ENCODE measurements at regions not wholly inside any gene's neighbourhood (a gene's known extent, or its start where the extent isn't known, plus 50 kb on each side); places are given as distances from the start of the nearest gene placed in this dataset.

DNA sequence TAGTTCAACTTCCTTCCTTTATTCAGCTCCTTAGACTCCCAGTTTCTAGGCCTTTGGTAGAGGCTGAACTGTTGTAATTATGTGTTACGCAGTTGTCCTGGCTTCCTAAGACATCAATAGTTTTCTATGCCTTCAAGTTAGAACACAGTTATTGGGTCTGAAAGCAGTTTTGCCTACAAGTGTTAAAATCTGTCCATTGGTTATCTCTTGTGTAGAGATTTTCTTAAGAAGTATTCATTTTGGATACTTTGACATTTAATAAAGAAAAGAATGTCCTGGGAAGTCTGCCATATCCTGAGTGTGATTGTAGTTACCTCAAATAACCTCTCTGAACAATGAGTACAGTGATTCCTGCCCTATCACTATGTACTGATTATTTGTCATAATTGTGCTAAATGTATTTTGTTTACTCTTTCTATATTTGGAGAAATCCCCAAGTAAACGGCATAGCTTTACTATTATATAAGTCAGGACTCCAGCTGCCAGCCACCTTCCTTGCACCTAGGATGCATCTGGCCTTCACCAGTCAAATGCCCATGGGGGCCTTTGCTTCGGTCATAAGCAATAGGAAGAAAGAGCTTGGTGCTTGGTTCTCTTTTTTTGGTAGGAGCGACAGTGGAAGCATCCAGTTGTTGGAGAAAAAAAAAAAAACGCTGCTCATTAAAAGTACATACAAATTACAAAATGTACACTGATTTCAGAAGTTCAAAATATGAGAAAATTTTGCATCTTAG, 449.5 kb upstream of the PKDCC start:
- no peak for DNase-seq (ENCODE audit: low spot score)

GRCh38 chr2:41600460-41600859, 447.4 kb upstream of the PKDCC start:
- DNase-seq (ENCODE audit: low spot score) = no peak

DNA sequence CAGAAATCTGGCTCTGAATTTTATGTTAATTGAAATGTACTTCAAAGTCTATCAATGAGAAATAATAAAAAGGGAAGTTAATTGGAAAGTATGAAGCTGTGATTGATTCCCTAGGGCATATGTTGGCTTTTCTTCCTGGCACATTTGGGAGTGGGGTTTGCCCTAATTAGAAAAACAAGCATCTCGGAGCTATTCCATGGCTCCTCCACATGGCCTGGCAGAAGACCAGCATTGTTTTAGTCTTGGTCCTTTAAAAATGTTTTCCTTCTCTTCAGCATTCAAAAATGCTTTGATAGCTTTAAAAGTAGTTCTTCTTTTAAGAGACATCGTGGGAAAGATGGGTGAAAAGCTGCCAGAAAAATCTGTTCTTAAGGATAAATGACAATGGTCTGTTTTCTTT, 445.5 kb upstream of the PKDCC start:
- no peak for DNase-seq (ENCODE audit: low spot score)

GRCh38 chr2:41605311-41605710, 442.5 kb upstream of the PKDCC start:
- no peak for DNase-seq (ENCODE audit: low spot score)

GRCh38 chr2:41605914-41606313, 441.9 kb upstream of the PKDCC start:
- DNase-seq (ENCODE audit: low spot score) = no peak

GRCh38 chr2:41610501-41611190, 437.2 kb upstream of the PKDCC start:
- no peak for DNase-seq (ENCODE audit: low spot score)

- DNase-seq (ENCODE audit: low spot score) = no peak
Observed at GRCh38 chr2:41618754-41619153, 429.1 kb upstream of the PKDCC start.

DNA sequence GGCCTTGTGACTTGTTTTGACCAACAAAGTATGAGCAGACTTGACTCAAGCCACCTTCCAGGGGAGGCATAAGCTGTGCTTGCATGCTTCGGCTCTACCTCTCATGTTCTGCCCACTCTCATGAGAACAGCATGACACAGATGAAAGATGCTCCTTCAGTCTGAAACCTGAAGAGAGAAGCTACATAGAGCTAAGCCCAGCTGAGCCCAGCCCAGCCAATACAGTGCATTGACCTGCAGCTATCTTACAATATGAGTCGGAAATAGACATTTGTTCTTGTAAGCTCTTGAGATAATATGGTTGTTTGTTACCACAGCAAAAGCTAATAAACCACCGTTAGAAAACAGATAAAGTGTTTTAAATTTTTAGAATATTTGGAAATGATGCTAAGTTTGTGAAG, 426.7 kb upstream of the PKDCC start:
- no peak for DNase-seq (ENCODE audit: low spot score)

DNA sequence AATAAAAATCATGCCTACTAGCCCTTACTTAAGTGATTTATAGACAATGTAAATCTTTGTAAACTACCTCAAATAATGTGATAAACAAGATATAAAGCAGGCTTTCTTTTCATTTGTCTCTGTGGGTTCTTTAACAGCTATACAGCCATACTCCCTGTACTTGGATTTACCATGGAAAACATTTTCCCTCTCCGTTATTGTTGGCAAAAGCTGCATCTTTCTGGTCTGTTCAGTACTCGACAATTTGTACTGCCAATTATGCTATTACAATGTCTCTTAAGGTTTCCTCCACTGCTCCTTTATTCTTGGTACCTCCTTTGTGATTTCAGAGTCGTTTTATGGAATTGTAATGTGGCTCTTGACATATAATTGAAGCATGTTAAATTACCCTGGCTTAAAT, 426.3 kb upstream of the PKDCC start:
- no peak for DNase-seq (ENCODE audit: low spot score)

- no peak for DNase-seq (ENCODE audit: low spot score)
Observed at GRCh38 chr2:41622301-41622700, 425.5 kb upstream of the PKDCC start.

GRCh38 chr2:41626936-41627335, 420.9 kb upstream of the PKDCC start:
- DNase-seq (ENCODE audit: low spot score) = no peak

DNA sequence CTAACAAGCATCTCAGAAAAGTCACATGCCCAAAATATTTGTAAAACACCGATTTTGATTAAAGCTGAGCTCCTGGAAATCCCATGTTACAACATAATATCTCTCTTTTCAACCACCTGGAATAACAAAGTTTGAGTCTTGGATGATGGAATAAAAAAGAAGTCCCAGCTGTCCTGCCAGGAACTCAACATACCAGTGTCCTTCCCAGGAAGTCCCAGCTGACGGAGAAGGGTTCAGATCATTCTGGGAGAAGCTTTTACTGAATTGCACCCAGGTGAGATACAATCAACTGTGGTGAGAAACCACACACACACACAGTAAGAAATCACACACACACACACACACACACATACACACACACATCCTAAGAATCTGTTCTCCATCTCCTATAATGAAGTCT, 413.1 kb upstream of the PKDCC start:
- DNase-seq (ENCODE audit: low spot score) = no peak

- no peak for DNase-seq (ENCODE audit: low spot score)
Observed at GRCh38 chr2:41644936-41645335, 402.9 kb upstream of the PKDCC start.

GRCh38 chr2:41647468-41648050, 400.3 kb upstream of the PKDCC start:
- DNase-seq (ENCODE audit: low spot score) = no peak

- DNase-seq (ENCODE audit: low spot score) = no peak
Observed at GRCh38 chr2:41657226-41657625, 390.6 kb upstream of the PKDCC start.

DNA sequence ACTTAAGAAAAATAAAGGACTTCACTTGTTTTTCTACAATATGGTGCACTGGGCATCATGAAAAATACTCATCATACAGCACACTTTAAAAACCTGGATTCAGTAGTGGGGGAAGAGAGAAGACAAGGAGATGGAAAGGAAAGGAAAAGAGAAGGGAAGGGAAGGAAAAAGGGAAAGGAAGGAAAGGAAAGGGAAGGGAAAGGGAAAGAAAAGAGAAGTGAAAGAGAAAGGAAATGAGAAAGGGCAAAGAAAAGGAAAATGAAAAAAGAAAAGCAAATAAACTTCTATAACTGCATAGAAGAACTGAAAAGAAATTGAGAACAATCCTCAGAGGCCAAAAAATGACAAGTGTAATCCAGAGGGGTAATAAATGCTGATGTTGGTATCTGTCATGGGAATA, 388.1 kb upstream of the PKDCC start:
- DNase-seq (ENCODE audit: low spot score) = no peak

DNA sequence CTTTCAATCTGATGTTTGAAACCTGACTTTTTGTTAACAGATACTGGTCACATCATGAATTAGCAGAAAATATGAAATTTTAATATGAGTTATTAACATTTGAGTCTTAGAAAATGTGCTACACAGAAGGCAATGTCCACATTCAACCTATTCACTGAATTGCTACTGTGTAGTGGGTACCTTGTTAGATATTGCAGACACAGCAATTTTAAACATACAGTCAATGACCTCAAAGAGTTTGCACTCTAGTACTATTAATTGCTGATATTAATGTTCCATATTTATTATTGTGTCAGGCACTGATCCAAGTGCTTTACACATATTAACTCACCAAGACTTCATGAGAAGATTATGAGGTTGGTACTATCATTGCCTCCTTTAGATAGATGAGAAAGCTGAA, 385.4 kb upstream of the PKDCC start:
- DNase-seq (ENCODE audit: low spot score) = no peak

- no peak for DNase-seq (ENCODE audit: low spot score)
Observed at GRCh38 chr2:41663056-41663455, 384.8 kb upstream of the PKDCC start.

- DNase-seq (ENCODE audit: low spot score) = no peak
Observed at GRCh38 chr2:41668529-41668928, 379.3 kb upstream of the PKDCC start.

DNA sequence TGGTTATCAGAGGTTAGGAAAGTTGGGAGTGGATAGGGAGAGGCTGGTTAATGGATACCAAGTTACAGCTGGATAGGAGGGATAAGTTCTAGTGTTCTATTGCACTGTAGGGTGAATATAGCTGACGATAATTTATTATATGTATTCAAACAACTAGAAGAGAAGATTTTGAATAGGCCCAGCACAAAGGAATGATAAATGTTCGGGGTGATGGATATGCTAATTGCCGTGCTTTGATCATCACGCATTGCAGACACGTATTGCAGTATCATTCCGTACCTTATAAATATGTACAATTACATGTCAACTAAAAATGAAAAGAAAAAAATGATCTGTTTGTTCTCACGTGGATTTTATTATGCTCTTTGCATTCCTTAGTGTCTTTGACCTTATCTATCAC, 369.2 kb upstream of the PKDCC start:
- no peak for DNase-seq (ENCODE audit: low spot score)

DNA sequence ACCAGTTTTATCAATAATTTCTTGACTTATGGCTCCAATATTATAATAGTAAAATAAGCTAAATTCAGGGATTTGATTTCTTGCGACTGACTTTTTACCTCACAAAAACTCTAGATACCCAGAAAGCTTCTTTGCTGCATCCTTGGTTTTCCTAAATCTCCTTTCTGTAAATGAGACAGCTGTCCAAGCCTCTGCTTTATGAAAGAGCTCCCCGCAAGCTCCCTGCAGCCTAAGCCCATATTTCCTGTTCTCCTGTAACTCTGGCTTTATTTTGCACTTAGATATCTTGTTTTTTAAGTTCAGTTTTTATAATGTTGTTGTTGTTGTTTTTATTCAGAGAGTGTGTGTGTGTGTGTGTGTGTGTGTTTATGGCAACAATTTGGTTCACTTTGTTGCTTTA, 361.7 kb upstream of the PKDCC start:
- DNase-seq (ENCODE audit: low spot score) = no peak

DNA sequence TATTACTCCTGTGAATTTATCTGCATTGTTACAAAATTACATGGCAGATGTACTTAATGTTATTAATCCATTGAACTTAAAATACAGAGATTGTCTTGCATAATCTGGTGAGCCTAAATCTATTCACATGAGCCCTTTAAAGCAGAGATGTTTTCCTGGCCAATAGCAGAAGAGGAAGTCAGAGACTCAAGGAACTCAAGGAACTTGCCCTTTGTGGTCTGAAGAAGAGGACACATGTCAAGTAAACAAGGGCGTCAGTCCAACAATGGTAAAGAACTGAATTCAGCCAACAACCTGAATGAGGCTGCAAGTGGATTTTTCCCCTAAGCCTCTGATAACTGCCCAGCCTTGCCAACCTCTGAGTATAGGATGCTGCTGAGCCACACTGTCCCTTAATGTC, 356.3 kb upstream of the PKDCC start:
- DNase-seq (ENCODE audit: low spot score) = no peak

- peak; percentile 8 for DNase-seq (ENCODE audit: low spot score)
Observed at GRCh38 chr2:41694536-41695049, 353.2 kb upstream of the PKDCC start.
